Coronary artery (tissue), 2 donors: ENCODE measurements at regions not wholly inside any gene's neighbourhood (a gene's known extent, or its start where the extent isn't known, plus 50 kb on each side); places are given as distances from the start of the nearest gene placed in this dataset.

Source experiments
- DNase-seq: peaks from one replicate; pipeline ENCODE4 v3.0.0-alpha.2; 2017; ENCODE audit warnings: low spot score
- H3K27ac ChIP-seq, 2 donors: fragments of 200-600 bp; sonication (generic); one replicate each; pipeline ENCODE4 v1.5.1; 2016 to 2019
- H3K4me3 ChIP-seq: fragments of 200-600 bp; sonication (generic); 2 replicates; pipeline ENCODE4 v1.5.1; 2016; ENCODE audit warnings: mild to moderate bottlenecking, moderate library complexity
- CTCF ChIP-seq: fragments of 200-600 bp; sonication (generic); IDR thresholded peaks from one replicate; pipeline ENCODE4 v1.5.1; 2019; ENCODE audit warnings: antibody characterized with exemption

- Histone ChIP-seq H3K4me3 (no peak overlapping the region), H3K27ac (no peak overlapping the region)
- no peak for TF ChIP-seq CTCF
- no peak for DNase-seq
Observed at GRCh38 chr6:15950962-15951569, 177.8 kb upstream of the MYLIP start.

- DNase-seq = no peak
- H3K4me3 ChIP-seq = no peak overlapping the region
- no peak for TF ChIP-seq CTCF
- H3K27ac ChIP-seq = no peak overlapping the region
Observed at GRCh38 chr6:15949982-15950381, 178.9 kb upstream of the MYLIP start.

GRCh38 chr6:15948930-15949900, 179.7 kb upstream of the MYLIP start:
- no peak for DNase-seq
- H3K27ac ChIP-seq = no peak overlapping the region
- no peak for TF ChIP-seq CTCF

GRCh38 chr6:15947923-15948322, 181.0 kb upstream of the MYLIP start:
- no peak for DNase-seq
- no peak overlapping the region for H3K27ac ChIP-seq
- no peak for TF ChIP-seq CTCF
- H3K4me3 ChIP-seq = no peak overlapping the region

More at GRCh38 chr6:15948930-15949900, 179.7 kb upstream of the MYLIP start:
- H3K4me3 ChIP-seq = no peak overlapping the region

- no peak overlapping the region for H3K27ac ChIP-seq
- no peak for DNase-seq
- no peak overlapping the region for H3K4me3 ChIP-seq
- TF ChIP-seq CTCF = no peak
Observed at GRCh38 chr6:15947436-15947835, 181.4 kb upstream of the MYLIP start.

GRCh38 chr6:15946701-15947385, 182.0 kb upstream of the MYLIP start:
- Histone ChIP-seq H3K27ac (no peak overlapping the region), H3K4me3 (no peak overlapping the region)
- no peak for DNase-seq
- TF ChIP-seq CTCF = no peak
